T-cell (primary cell): ENCODE measurements at regions not wholly inside any gene's neighbourhood (a gene's known extent, or its start where the extent isn't known, plus 50 kb on each side); places are given as distances from the start of the nearest gene placed in this dataset.
A peak's percentile ranks its signal among the peaks of the same experiment; 100 is the strongest.

Experiments used
- ATAC-seq, 4 experiments: fragments of 200-7000 bp in 3 of 4; fragments of 150-1000 bp in 1 of 4; cut with Tn5 transposase; replicated peaks in 1 of 4; 1 replicate in 3 of 4; 2 replicates in 1 of 4; pipeline ENCODE4 v1.10.0; 2021; ENCODE audit warnings: moderate library complexity in 3 of 4, mild to moderate bottlenecking in 2 of 4, moderate number of reproducible peaks in 1 of 4
- CTCF ChIA-PET, 2 donors: fragments of 300-600 bp; sonication (Branson Sonifier 250); formaldehyde crosslinking; loops; one replicate each; lab custom pipeline; 2022; ENCODE audit warnings: antibody characterized with exemption in 2 of 2; lab: Charles Lee
- POLR2A ChIA-PET, 2 donors: fragments of 300-600 bp; sonication (Branson Sonifier 250); formaldehyde crosslinking; loops; one replicate each; lab custom pipeline; 2022; ENCODE audit warnings: antibody characterized with exemption in 2 of 2; lab: Charles Lee
- DNase-seq, 35 experiments: peaks; one replicate each; pipeline versions ENCODE4 v3.0.0 to v3.0.0-alpha.2; 2013 to 2023
- H3K27ac ChIP-seq: one replicate; pipeline ENCODE4 v1.5.1; 2013; ENCODE audit warnings: low read length
- H3K27me3 ChIP-seq, 2 experiments: replicated peaks in 1 of 2; 1 replicate in 1 of 2; 2 replicates in 1 of 2; pipeline versions ENCODE4 v1.6.1 to v1.7.0; 2013; ENCODE audit warnings: low read length in 1 of 2, mixed read lengths in 1 of 2; ENCODE audit not compliant: control insufficient read depth in 2 of 2, insufficient read depth in 2 of 2; ENCODE audit errors: extremely low read depth in 1 of 2
- H3K36me3 ChIP-seq, 2 donors: 1 replicate in 1 of 2; 2 replicates in 1 of 2; pipeline versions ENCODE4 v1.6.1 to v1.7.0; 2013; ENCODE audit warnings: low read length in 1 of 2; ENCODE audit not compliant: control insufficient read depth in 2 of 2, insufficient read depth in 1 of 2; ENCODE audit errors: extremely low read depth in 1 of 2
- H3K4me1 ChIP-seq, 2 experiments: 1 replicate in 1 of 2; 2 replicates in 1 of 2; pipeline versions ENCODE4 v1.6.1 to v1.7.0; 2013; ENCODE audit warnings: low read length in 2 of 2, mixed read lengths in 1 of 2; ENCODE audit not compliant: insufficient read depth in 2 of 2, control insufficient read depth in 1 of 2; ENCODE audit errors: extremely low read depth in 1 of 2
- H3K4me3 ChIP-seq, 2 donors: 1 replicate in 1 of 2; 2 replicates in 1 of 2; pipeline versions ENCODE4 v1.5.1 to v1.7.0; 2013; ENCODE audit warnings: mild to moderate bottlenecking in 2 of 2, low read length in 1 of 2, moderate library complexity in 1 of 2; ENCODE audit not compliant: control insufficient read depth in 1 of 2; ENCODE audit errors: extremely low read depth in 1 of 2
- H3K9me3 ChIP-seq: 2 replicates; pipeline ENCODE4 v1.7.0; 2013
- H3K27ac Mint-ChIP-seq, 2 donors: one replicate each; pipeline ENCODE4 v1.8.0; 2020 to 2021; ENCODE audit warnings: mild to moderate bottlenecking in 2 of 2, mixed read lengths in 2 of 2
- H3K27me3 Mint-ChIP-seq, 2 donors: one replicate each; pipeline ENCODE4 v1.8.0; 2021 to 2022; ENCODE audit warnings: mixed read lengths in 2 of 2
- H3K36me3 Mint-ChIP-seq: one replicate; pipeline ENCODE4 v1.8.0; 2021; ENCODE audit warnings: mixed read lengths
- H3K4me1 Mint-ChIP-seq, 3 donors: one replicate each; pipeline ENCODE4 v1.8.0; 2020 to 2022; ENCODE audit warnings: mixed read lengths in 3 of 3, mild to moderate bottlenecking in 1 of 3
- H3K4me3 Mint-ChIP-seq, 3 donors: one replicate each; pipeline ENCODE4 v1.8.0; 2020 to 2022; ENCODE audit warnings: mild to moderate bottlenecking in 3 of 3, mixed read lengths in 3 of 3, moderate library complexity in 3 of 3
- H3K9me3 Mint-ChIP-seq, 3 donors: one replicate each; pipeline ENCODE4 v1.8.0; 2020 to 2022; ENCODE audit warnings: mixed read lengths in 3 of 3
- WGBS: methylation state at CpG from one replicate; pipeline ENCODE4 v1.1.5; 2013; ENCODE audit warnings: missing lambda C conversion rate; ENCODE audit not compliant: insufficient coverage; 5-methylcytosine and 5-hydroxymethylcytosine counted together

- no peak overlapping the region for H3K4me3 ChIP-seq
- no peaks in the 10 kb centered on the region for H3K9me3 ChIP-seq
- ATAC-seq (no peak), DNase-seq (no peak)
- ChIA-PET CTCF (no interaction called here), POLR2A (no interaction called here)
- H3K4me1 ChIP-seq: no peaks in the 10 kb centered on the region
- Mint-ChIP-seq H3K9me3 (no peaks in the 10 kb centered on the region), H3K4me1 (no peaks in the 10 kb centered on the region), H3K36me3 (no peaks in the 10 kb centered on the region), H3K4me3 (no peak overlapping the region), H3K27ac (no peak overlapping the region), H3K27me3 (peaks cover 11 to 17% of the 10 kb centered on the region in 2 donors)
- no peak overlapping the region for H3K27ac ChIP-seq
- no CpG with 5 or more reads among the region's 2 CpGs for WGBS
- no peaks in the 10 kb centered on the region for H3K36me3 ChIP-seq
- peaks cover 0 to 4% of the 10 kb centered on the region in 2 experiments for H3K27me3 ChIP-seq
Measured at GRCh38 chr5:72619251-72619650, 112.0 kb upstream of the ZNF366 start.

DNA sequence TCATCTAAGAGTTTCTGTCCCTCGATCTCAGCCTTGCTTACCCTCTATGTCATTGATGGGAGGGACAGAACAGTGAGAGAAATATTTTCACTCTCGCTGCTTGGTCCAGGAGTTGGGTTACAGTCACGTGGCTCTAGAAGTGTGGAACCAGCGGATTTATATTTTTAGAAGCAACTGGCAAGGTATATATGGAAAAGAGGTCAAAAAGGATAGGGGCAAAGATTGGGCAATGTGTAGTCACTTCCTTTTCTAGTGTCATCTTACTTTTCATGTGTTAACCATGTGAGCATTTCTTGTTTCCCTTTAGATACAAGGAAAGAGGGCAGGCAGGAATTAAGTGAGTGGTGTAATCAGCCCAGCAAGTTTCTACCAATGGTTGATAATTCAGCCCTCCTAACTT is 111.5 kb upstream of the ZNF366 start:
- ATAC-seq (no peak), DNase-seq (no peak)
- Histone ChIP-seq H3K4me1 (no peaks in the 10 kb centered on the region), H3K27ac (no peak overlapping the region), H3K36me3 (no peaks in the 10 kb centered on the region), H3K27me3 (peaks cover 0 to 4% of the 10 kb centered on the region in 2 experiments), H3K4me3 (no peak overlapping the region), H3K9me3 (no peaks in the 10 kb centered on the region)
- WGBS: no CpG with 5 or more reads among the region's 4 CpGs
- Mint-ChIP-seq H3K27ac (no peak overlapping the region), H3K4me3 (no peak overlapping the region), H3K9me3 (no peaks in the 10 kb centered on the region), H3K36me3 (no peaks in the 10 kb centered on the region), H3K27me3 (peaks cover 11 to 15% of the 10 kb centered on the region in 2 donors), H3K4me1 (no peaks in the 10 kb centered on the region)
- ChIA-PET CTCF (no interaction called here), POLR2A (no interaction called here)

GRCh38 chr5:72615061-72615460 is 107.9 kb upstream of the ZNF366 start:
- Histone ChIP-seq H3K27ac (no peak overlapping the region), H3K27me3 (peaks cover 0 to 4% of the 10 kb centered on the region in 2 experiments), H3K4me3 (no peak overlapping the region), H3K4me1 (no peaks in the 10 kb centered on the region), H3K36me3 (no peaks in the 10 kb centered on the region), H3K9me3 (no peaks in the 10 kb centered on the region)
- CTCF ChIA-PET: interaction anchor here in 1 of 2 donors (1.0 kb wide), 1 partner anchor 215 kb away, joined by 4 read pairs; no protein-coding TSS in a partner anchor
- POLR2A ChIA-PET: no interaction called here
- Mint-ChIP-seq H3K9me3 (no peaks in the 10 kb centered on the region), H3K36me3 (no peaks in the 10 kb centered on the region), H3K4me1 (peaks cover 0 to 5% (median 0%) of the 10 kb centered on the region in 3 donors), H3K4me3 (no peak overlapping the region), H3K27ac (no peak overlapping the region), H3K27me3 (peaks cover 2 to 8% of the 10 kb centered on the region in 2 donors)
- no peak for ATAC-seq
- no peak for DNase-seq

DNA sequence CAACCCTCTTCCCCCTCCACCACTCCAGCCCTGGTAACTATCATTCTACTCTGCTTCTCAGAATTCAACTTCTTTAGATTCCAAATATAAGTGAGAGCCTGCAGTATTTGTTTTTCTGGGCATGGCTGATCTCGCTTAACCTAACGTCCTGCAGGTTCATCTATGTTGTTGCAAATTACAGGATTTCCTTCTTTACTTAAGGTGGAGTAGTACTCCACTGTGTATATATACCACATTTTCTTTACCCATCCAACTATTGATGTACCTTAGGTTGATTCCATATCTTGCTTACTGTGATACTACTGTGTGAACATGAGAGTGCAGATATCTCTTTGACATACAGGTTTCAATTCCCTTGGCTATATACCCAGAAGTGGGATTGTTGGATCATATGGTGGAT is 106.3 kb upstream of the ZNF366 start:
- Mint-ChIP-seq H3K27ac (no peak overlapping the region), H3K9me3 (no peaks in the 10 kb centered on the region), H3K27me3 (peaks cover 2 to 6% of the 10 kb centered on the region in 2 donors), H3K36me3 (no peaks in the 10 kb centered on the region), H3K4me3 (no peak overlapping the region), H3K4me1 (peaks cover 0 to 5% (median 0%) of the 10 kb centered on the region in 3 donors)
- CTCF ChIA-PET: no interaction called here
- POLR2A ChIA-PET: no interaction called here
- H3K4me3 ChIP-seq: no peak overlapping the region
- no peak for ATAC-seq
- no peaks in the 10 kb centered on the region for H3K9me3 ChIP-seq
- DNase-seq: no peak
- H3K27ac ChIP-seq: no peak overlapping the region
- no peaks in the 10 kb centered on the region for H3K27me3 ChIP-seq
- no peaks in the 10 kb centered on the region for H3K4me1 ChIP-seq
- no CpG with 5 or more reads among the region's 2 CpGs for WGBS
- no peaks in the 10 kb centered on the region for H3K36me3 ChIP-seq

DNA sequence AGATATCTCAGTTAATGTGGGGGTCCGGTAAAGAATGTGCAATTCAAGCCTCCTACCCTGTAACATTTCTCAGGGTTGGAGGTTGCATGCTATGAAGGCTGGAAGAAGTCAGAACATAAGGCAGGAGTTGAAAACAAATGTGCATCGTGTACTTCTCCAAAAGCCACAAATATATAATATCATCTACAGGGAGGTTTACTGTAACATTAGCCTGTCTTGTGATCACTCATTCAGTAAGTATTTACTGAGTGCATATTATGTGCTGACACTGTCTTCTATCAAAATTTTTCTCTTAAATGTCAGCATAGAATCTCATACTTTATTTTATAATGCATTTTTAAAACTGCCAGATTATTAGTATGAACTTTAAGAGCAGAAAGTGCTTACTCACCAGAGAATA is 105.6 kb upstream of the ZNF366 start:
- ATAC-seq (no peak), DNase-seq (no peak)
- Mint-ChIP-seq H3K36me3 (no peaks in the 10 kb centered on the region), H3K9me3 (no peaks in the 10 kb centered on the region), H3K27ac (no peak overlapping the region), H3K4me3 (no peak overlapping the region), H3K4me1 (peaks cover 0 to 5% (median 0%) of the 10 kb centered on the region in 3 donors), H3K27me3 (peaks cover 2 to 6% of the 10 kb centered on the region in 2 donors)
- ChIA-PET CTCF (interaction anchor here (3.9 to 4.0 kb wide), 2 partner anchors 205 kb away, joined by 15 to 42 read pairs; no protein-coding TSS in a partner anchor), POLR2A (no interaction called here)
- WGBS: no CpG with 5 or more reads among the region's 2 CpGs
- no peaks in the 10 kb centered on the region for H3K36me3 ChIP-seq
- H3K27ac ChIP-seq: no peak overlapping the region
- H3K4me1 ChIP-seq: no peaks in the 10 kb centered on the region
- no peaks in the 10 kb centered on the region for H3K9me3 ChIP-seq
- no peaks in the 10 kb centered on the region for H3K27me3 ChIP-seq
- H3K4me3 ChIP-seq: no peak overlapping the region

GRCh38 chr5:72611118-72611730 is 104.0 kb upstream of the ZNF366 start:
- POLR2A ChIA-PET: interaction anchor here (0.6 to 1.1 kb wide), 3 partner anchors 24 to 206 kb away, joined by 3 to 4 read pairs (median 4); no protein-coding TSS in a partner anchor
- peaks cover 0 to 7% of the 10 kb centered on the region in 2 experiments for H3K27me3 ChIP-seq
- Mint-ChIP-seq H3K9me3 (no peaks in the 10 kb centered on the region), H3K4me1 (peaks cover 0 to 5% (median 0%) of the 10 kb centered on the region in 3 donors), H3K4me3 (no peak overlapping the region), H3K36me3 (no peaks in the 10 kb centered on the region), H3K27ac (no peak overlapping the region), H3K27me3 (peaks cover 3 to 10% of the 10 kb centered on the region in 2 donors)
- H3K36me3 ChIP-seq: no peaks in the 10 kb centered on the region
- peak in 30 of 35 experiments; percentile 2 to 53 (median 22) for DNase-seq
- no peak overlapping the region for H3K4me3 ChIP-seq
- WGBS: no CpG with 5 or more reads among the region's 6 CpGs
- CTCF ChIA-PET: interaction anchor here (0.6 to 4.0 kb wide), 6 partner anchors 11 to 591 kb away, joined by 3 to 42 read pairs (median 6); no protein-coding TSS in a partner anchor
- no peak overlapping the region for H3K27ac ChIP-seq
- peak; percentile 58 to 77 (median 66) for ATAC-seq
- no peaks in the 10 kb centered on the region for H3K4me1 ChIP-seq
- no peaks in the 10 kb centered on the region for H3K9me3 ChIP-seq
